Adrenal gland (tissue), 9 donors: ENCODE measurements at regions not wholly inside any gene's neighbourhood (a gene's known extent, or its start where the extent isn't known, plus 50 kb on each side); places are given as distances from the start of the nearest gene placed in this dataset.

ENCODE experiments used
- DNase-seq, 7 donors: peaks; one replicate each; pipeline ENCODE4 v3.0.0-alpha.2; 2019 to 2020
- H3K27ac ChIP-seq, 5 donors: fragments of 200-600 bp; sonication (generic) in 4 of 5; 1 replicate in 3 of 5; 2 replicates in 2 of 5; pipeline versions ENCODE4 v1.5.1 to v1.8.0; 2016 to 2020; ENCODE audit warnings: mild to moderate bottlenecking in 1 of 5
- H3K27me3 ChIP-seq: fragments of 200-600 bp; 2 replicates; pipeline ENCODE4 v1.8.0; 2021
- H3K36me3 ChIP-seq, 2 donors: fragments of 200-600 bp; replicated peaks in 1 of 2; 1 replicate in 1 of 2; 2 replicates in 1 of 2; pipeline versions ENCODE4 v1.5.1 to v1.8.0; 2018 to 2022
- H3K4me1 ChIP-seq, 2 donors: fragments of 200-600 bp; replicated peaks in 1 of 2; 1 replicate in 1 of 2; 2 replicates in 1 of 2; pipeline versions ENCODE4 v1.5.1 to v1.8.0; 2018 to 2021
- H3K4me3 ChIP-seq, 4 donors: fragments of 200-600 bp; sonication (generic) in 3 of 4; one replicate each; pipeline ENCODE4 v1.5.1; 2016 to 2018
- H3K9me3 ChIP-seq, 3 donors: fragments of 200-600 bp; sonication (generic) in 1 of 3; replicated peaks in 1 of 3; 1 replicate in 2 of 3; 2 replicates in 1 of 3; pipeline versions ENCODE4 v1.5.1 to v1.8.0; 2016 to 2021
- CTCF ChIP-seq, 6 experiments: fragments of 450-650 bp in 4 of 6; fragments of 200-600 bp in 2 of 6; sonication (generic) in 1 of 6; IDR thresholded peaks; 1 replicate in 5 of 6; 2 replicates in 1 of 6; pipeline versions ENCODE4 v1.5.1 to v1.8.0; 2016 to 2021; ENCODE audit warnings: antibody characterized with exemption in 6 of 6, mild to moderate bottlenecking in 2 of 6, moderate library complexity in 1 of 6
- POLR2A ChIP-seq, 2 donors: fragments of 450-650 bp; IDR thresholded peaks; one replicate each; pipeline ENCODE4 v1.6.1; 2017; ENCODE audit warnings: antibody characterized with exemption in 2 of 2, mild to moderate bottlenecking in 2 of 2, moderate library complexity in 1 of 2
- WGBS, 4 donors: extraction: QIAGEN DNeasy Blood & Tissue Kit in 2 of 4; methylation state at CpG; one replicate each; pipeline versions ENCODE4 v1.1.5 to v1.1.7; 2013 to 2017; 5-methylcytosine and 5-hydroxymethylcytosine counted together
- intact Hi-C, 2 donors: fragments of 100-400 bp; cut with DNase I; formaldehyde crosslinking; loops; one replicate each; pipeline versions ENCODE4 v1.14.1 to v1.15.0; 2022 to 2023
- donor health status: healthy with polysubstance abuse.
- donor health status: Bipolar disorder and iron deficiency.
- donor health status: DM: yes; HTN: yes; CAD: no.
- donor health status: DM: no; HTN: no; CAD: no.
- donor health status: DM: no; HTN: no; CAD: no.

DNA sequence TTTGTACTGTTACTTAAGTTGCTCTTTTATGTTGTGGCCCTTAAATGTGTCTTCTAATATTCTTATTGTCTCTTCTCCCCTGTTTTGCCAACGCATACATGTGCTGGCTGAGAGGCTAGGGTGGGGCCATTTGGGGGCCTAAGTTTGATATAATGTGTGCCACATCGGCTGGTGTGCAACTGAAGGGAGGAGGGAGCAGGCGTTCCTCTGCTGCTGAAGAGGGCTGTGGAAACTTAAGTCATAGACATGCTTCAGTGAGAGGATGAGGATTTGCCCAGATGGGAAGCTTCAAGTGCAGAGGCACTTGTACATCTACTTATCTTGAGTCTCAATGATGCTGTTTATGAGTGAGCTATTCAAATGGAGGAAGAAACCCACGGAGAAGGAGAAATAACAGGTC is 630.6 kb downstream of the LMO4 start:
- DNase-seq: no peak
- Histone ChIP-seq H3K36me3 (no peaks in the 10 kb centered on the region), H3K27me3 (no peaks in the 10 kb centered on the region), H3K9me3 (no peaks in the 10 kb centered on the region), H3K4me3 (no peak overlapping the region), H3K27ac (no peak overlapping the region), H3K4me1 (no peaks in the 10 kb centered on the region)
- 66 to 89% (median 81%) methylated on average over 4 of the region's 4 CpGs for WGBS, 4 donors
- TF ChIP-seq POLR2A (IDR thresholded peaks at IDR 0.05) (no peak), CTCF (IDR thresholded peaks at IDR 0.05) (no peak)
- intact Hi-C loops: loop anchor here (10.0 kb wide), 1 partner anchor 634 kb away; the partner anchor contains the start of gene LMO4 (in 2 of the 2)

- Histone ChIP-seq H3K36me3 (no peaks in the 10 kb centered on the region), H3K27me3 (no peaks in the 10 kb centered on the region), H3K4me1 (no peaks in the 10 kb centered on the region), H3K9me3 (no peaks in the 10 kb centered on the region), H3K4me3 (no peak overlapping the region), H3K27ac (no peak overlapping the region)
- TF ChIP-seq POLR2A (IDR thresholded peaks at IDR 0.05): no peak
- no peak for TF ChIP-seq CTCF (IDR thresholded peaks at IDR 0.05)
- intact Hi-C loops: no loop called here
- DNase-seq: no peak
Measured at GRCh38 chr1:87961992-87962391, 633.3 kb downstream of the LMO4 start.

DNA sequence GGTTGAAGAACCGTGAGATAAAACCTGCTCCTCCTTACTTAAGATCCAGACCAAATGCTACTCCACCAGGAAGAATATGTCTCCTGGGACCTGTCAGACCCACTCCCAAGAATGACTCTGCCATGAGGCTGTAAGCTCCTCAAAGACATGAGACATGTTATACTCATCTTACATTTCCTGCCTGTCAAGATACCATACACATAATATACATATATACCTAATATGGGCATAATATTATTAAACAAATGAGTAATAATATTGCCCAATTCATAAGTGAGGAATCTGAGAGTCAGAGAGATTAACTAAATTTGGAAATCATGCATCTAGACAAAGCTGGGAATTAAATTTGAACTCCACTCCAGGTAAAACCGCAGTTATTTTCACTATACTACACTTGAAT is 634.9 kb downstream of the LMO4 start:
- Histone ChIP-seq H3K4me1 (no peaks in the 10 kb centered on the region), H3K27ac (no peak overlapping the region), H3K36me3 (no peaks in the 10 kb centered on the region), H3K9me3 (no peaks in the 10 kb centered on the region), H3K27me3 (no peaks in the 10 kb centered on the region), H3K4me3 (no peak overlapping the region)
- WGBS, 4 donors: 48 to 90% (median 64%) methylated on average over 2 of the region's 2 CpGs
- intact Hi-C loops: no loop called here
- DNase-seq: no peak
- TF ChIP-seq POLR2A (IDR thresholded peaks at IDR 0.05) (no peak), CTCF (IDR thresholded peaks at IDR 0.05) (no peak)

- no peaks in the 10 kb centered on the region for H3K4me1 ChIP-seq
- 88 to 93% (median 91%) methylated on average over 5 of the region's 5 CpGs for WGBS, 4 donors
- no peak overlapping the region for H3K4me3 ChIP-seq
- DNase-seq: no peak
- no peak overlapping the region for H3K27ac ChIP-seq
- H3K9me3 ChIP-seq: no peaks in the 10 kb centered on the region
- intact Hi-C loops: no loop called here
- TF ChIP-seq POLR2A (IDR thresholded peaks at IDR 0.05) (no peak), CTCF (IDR thresholded peaks at IDR 0.05) (no peak)
- no peaks in the 10 kb centered on the region for H3K36me3 ChIP-seq
- H3K27me3 ChIP-seq: no peaks in the 10 kb centered on the region
Measured at GRCh38 chr1:87965193-87965592, 636.5 kb downstream of the LMO4 start.
